Testis (tissue), 2 donors: ENCODE measurements at regions not wholly inside any gene's neighbourhood (a gene's known extent, or its start where the extent isn't known, plus 50 kb on each side); places are given as distances from the start of the nearest gene placed in this dataset.

Experiments
- CTCF ChIP-seq, 3 experiments: fragments of 450-650 bp in 2 of 3; fragments of 200-600 bp in 1 of 3; sonication (generic) in 1 of 3; IDR thresholded peaks; one replicate each; pipeline ENCODE4 v1.5.1; 2016 to 2019; ENCODE audit warnings: antibody characterized with exemption in 3 of 3, mild to moderate bottlenecking in 2 of 3, moderate library complexity in 1 of 3
- POLR2A ChIP-seq: fragments of 450-650 bp; IDR thresholded peaks from one replicate; pipeline ENCODE4 v1.6.1; 2017; ENCODE audit warnings: antibody characterized with exemption, mild to moderate bottlenecking, moderate library complexity

DNA sequence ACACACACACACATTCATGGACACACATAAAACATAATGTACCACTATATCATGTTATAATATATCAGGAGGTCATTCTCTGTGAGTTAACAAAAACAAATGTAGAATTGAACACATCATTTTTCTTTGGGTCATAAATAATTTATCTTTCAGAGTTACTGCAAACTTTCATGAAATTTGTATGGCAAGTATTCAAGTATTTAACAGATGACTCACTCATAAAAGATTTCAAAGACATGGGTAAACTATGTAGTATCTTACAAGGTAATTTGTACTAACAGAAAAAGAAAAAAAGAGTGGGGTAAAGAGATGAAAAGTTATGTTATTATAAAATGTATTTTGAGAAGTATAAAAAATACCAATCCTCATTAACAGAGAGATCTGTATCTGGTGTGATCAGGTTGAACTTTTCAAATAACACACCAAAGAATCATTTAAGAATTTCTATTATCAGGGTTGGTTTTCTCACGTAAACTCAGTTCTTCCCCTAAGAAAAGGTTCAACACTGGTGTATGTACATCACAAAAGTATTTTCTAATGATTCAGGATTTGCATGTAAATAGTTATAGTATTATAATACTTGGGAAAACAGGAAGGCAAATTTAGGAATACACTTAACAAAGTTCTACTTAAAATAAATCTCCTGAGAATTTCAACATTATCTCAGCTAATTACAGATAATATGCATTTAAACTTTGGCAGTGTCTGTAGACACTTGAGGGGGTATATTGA is 933.1 kb upstream of the LRRN3 start:
- TF ChIP-seq CTCF (IDR thresholded peaks at IDR 0.05), result no peak
- TF ChIP-seq POLR2A, result no peak
